ENCODE measurements at regions not wholly inside any gene's neighbourhood (a gene's known extent, or its start where the extent isn't known, plus 50 kb on each side); places are given as distances from the start of the nearest gene placed in this dataset.
"Not testable (repeated sequence)": the region's sequence is repeated elsewhere in the genome, so short reads cannot be mapped to it uniquely, and the experiment has no call there.

DNA sequence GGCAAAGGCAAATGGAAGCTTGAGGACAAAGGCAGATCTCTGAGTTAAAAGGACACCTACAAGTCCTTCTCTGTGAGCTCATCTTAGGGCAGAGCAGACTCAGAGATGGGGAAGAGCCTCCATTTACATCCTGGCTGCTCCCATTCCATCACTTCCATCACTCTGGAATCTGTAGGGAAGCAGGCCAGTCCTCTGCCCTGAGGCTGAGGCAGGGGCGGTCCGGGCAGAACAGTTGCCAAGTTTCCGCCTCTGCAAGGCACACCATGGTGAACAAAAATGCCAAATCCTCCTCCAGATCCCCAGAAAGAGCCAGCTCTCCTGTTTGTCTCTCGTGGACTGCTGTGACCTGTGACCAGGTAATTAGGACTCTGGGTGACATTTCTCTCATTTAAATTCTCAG lies 209.6 kb upstream of the SSTR4 start:
- in situ Hi-C loops (cut with HindIII; ENCODE audit: low pct_ligation_motif_present, low pct_unique_long_range_greater_than_20kb, low sequenced_read_pairs): no loop called here
- DNase-seq: no peak

DNA sequence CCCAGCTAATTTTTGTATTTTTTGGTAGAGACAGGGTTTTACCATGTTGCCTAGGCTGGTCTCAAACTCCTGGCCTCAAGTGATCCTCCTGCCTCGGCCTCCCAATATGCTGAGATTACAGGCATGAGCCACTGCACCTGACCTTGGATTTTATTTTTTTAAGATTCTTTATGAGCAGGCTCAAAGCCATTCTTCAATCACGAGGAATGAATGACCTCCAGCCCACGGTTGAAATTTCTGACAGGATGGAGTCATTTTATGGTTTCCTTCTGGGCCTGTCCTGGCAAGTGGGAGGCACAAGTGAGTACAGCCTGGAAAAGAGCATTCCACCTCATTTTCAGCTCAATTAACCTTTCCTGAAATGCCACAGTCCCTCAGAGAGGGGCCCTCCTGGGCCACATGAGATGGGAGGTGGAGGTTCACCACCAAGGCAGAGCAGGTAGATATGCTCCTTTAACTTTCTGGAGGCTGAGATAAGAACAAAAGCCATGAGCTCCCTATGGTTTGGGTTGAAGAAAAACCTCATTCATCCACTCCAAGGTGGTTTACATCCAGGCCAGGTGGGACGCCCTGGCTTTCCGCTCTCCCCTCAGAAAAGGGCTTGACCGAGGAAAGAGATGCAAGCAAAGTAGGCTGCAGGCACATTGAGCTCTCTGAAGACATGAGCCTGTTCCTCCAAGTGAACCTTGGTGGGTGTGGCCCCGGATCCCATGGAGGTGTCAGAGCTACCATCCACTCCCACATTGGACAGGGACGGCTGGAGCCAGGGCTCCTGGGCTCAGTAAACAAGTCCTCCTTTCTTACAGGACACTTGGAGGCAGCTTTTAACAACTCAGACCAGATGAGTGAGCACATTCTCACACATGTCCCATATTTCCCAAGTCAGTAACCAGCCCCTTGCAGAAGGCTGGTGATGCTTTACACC lies 208.5 kb upstream of the SSTR4 start:
- DNase-seq: no peak
- in situ Hi-C loops (cut with HindIII; ENCODE audit: low pct_ligation_motif_present, low pct_unique_long_range_greater_than_20kb, low sequenced_read_pairs): no loop called here

GRCh38 chr20:22827916-22828315 lies 207.2 kb upstream of the SSTR4 start:
- in situ Hi-C loops (cut with HindIII; ENCODE audit: low pct_ligation_motif_present, low pct_unique_long_range_greater_than_20kb, low sequenced_read_pairs): no loop called here
- DNase-seq: no peak

DNA sequence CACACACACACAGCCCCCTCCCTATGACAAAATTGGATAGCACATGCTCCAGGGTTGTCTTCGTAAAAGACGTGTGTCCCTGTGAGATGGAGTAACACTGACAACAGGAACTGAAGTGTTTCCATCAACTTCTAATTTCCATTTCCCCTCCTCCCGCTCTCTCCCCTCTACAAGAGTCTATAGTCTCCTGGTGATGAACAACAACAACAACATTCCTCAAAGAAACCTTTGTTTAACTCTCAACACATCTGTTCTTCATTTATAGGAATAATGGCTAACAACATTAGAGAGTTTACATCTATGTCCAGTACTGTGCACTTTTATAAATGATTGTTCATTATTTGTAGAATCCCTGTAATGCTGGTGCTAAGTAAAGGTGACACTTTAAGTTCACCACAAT lies 205.8 kb upstream of the SSTR4 start:
- no peak for DNase-seq
- in situ Hi-C loops (cut with HindIII; ENCODE audit: low pct_ligation_motif_present, low pct_unique_long_range_greater_than_20kb, low sequenced_read_pairs): no loop called here

DNA sequence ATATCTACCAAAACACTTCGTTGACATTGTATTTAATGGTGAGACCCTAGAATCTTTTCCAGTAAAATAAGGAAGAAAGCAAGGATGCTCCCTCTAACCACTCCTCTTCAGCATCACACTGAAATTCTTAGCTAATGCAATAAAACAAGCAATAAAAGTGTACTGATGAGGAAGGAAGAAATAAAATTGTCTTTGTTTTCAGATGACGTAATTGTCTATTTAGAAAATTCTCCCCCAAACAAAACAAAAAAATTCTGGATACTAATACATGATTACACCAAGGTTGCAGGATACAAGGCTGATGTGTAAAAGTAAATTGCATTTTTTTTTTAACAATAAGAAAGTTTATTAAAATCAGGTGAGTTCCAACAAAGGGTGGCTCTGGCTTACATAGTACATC lies 205.0 kb upstream of the SSTR4 start:
- in situ Hi-C loops (cut with HindIII; ENCODE audit: low pct_ligation_motif_present, low pct_unique_long_range_greater_than_20kb, low sequenced_read_pairs): no loop called here
- DNase-seq: no peak

DNA sequence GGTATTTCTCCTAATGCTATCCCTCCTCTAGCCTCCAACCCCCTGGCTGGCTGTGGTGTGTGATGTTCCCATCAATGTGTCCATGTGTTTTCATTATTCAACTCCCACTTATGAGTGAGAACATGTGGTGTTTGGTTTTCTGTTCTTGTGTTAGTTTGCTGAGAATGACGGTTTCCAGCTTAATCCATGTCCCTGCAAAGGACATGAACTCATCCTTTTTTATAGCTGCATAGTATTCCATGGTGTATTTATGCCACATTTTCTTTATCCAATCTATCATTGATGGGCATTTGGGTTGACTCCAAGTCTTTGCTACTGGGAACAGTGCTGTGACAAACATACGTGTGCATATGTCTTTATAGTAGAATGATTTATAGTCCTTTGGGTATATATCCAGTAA lies 204.4 kb upstream of the SSTR4 start:
- DNase-seq; in situ Hi-C loops (cut with HindIII; ENCODE audit: low pct_ligation_motif_present, low pct_unique_long_range_greater_than_20kb, low sequenced_read_pairs): not testable (repeated sequence)

DNA sequence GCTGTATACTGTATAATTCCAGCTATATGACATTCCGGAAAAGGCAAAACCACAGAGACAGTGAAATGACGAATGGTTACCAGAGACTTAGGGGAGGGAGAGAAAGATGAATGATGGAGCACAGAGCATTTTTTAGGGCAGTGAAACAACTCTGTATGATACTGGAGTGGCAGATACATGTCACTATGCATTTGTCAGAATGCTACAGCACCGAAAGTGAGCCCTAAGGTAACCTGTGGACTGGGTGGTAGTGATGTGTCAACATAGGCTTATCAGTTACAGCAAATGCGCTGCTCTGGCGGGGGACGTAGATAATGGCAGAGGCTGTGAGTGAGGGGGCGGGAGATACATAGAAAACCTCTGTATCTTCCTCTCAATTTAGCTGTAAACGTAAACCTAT lies 201.3 kb upstream of the SSTR4 start:
- in situ Hi-C loops (cut with HindIII; ENCODE audit: low pct_ligation_motif_present, low pct_unique_long_range_greater_than_20kb, low sequenced_read_pairs): no loop called here

GRCh38 chr20:22834651-22835256 lies 200.4 kb upstream of the SSTR4 start:
- in situ Hi-C loops (cut with HindIII; ENCODE audit: low pct_ligation_motif_present, low pct_unique_long_range_greater_than_20kb, low sequenced_read_pairs): no loop called here
- DNase-seq: no peak

More for the DNA sequence above, 201.3 kb upstream of the SSTR4 start:
- DNase-seq: no peak

DNA sequence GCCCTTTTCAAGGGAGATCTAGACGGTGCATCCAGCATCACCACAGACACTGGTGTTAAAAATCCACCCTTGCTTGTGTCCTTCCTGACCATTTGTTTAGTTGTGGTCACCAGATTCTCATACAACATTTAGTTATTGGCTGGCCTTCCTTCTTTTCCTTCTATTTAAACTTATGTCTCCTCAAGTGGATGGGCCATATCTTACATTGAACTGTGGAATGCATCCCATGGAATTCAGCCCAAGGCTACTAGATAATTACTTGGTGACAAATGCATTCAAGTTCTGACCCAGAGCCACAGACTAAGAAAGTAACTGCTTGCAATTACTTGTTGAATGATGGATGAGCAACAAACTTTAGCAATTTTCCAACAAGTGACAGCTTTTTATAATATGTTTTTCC lies 198.9 kb upstream of the SSTR4 start:
- no peak for DNase-seq
- in situ Hi-C loops (cut with HindIII; ENCODE audit: low pct_ligation_motif_present, low pct_unique_long_range_greater_than_20kb, low sequenced_read_pairs): no loop called here

DNA sequence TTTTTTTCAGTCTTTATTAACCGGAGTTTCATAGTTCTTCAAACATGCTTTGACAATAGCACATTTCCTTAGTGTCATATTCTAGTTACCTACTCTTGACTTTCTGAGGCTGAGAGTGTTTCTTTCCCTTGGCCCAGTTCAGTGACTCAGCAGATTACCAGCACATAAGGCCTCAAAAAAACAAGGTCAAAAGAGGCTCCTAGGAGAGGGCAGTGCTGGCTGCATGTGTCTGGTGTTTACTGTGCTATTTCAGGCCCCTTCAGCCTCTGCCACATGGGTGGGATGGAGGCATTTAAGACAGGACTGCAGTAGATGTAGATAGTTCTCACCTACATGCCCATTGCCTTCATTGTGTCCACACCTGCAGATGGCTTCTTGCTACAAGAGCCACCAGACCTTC lies 198.2 kb upstream of the SSTR4 start:
- DNase-seq: no peak
- in situ Hi-C loops (cut with HindIII; ENCODE audit: low pct_ligation_motif_present, low pct_unique_long_range_greater_than_20kb, low sequenced_read_pairs): no loop called here

- DNase-seq: no peak
- in situ Hi-C loops (cut with HindIII; ENCODE audit: low pct_ligation_motif_present, low pct_unique_long_range_greater_than_20kb, low sequenced_read_pairs): no loop called here
These were observed 197.1 kb upstream of the SSTR4 start for GRCh38 chr20:22838001-22838400.

DNA sequence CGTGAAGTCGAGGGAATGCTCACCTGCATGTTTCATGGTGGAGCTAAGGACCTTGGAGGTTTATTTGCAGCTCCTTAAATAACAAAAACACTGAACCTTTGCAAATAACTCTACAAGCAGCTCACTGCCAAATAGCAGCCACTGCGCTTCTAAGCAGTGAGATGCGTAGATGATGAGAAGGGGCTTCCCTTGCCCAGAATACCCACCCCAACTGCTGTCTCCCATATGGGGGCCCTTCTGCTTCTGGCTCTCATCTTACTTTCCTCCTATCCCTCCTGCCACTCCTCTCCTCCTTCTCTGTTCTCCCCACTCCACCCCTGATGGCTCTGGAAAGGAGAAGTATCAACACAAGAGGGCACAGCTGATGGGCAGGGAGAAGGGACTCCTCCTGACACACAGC lies 193.3 kb upstream of the SSTR4 start:
- DNase-seq: no peak
- in situ Hi-C loops (cut with HindIII; ENCODE audit: low pct_ligation_motif_present, low pct_unique_long_range_greater_than_20kb, low sequenced_read_pairs): no loop called here

DNA sequence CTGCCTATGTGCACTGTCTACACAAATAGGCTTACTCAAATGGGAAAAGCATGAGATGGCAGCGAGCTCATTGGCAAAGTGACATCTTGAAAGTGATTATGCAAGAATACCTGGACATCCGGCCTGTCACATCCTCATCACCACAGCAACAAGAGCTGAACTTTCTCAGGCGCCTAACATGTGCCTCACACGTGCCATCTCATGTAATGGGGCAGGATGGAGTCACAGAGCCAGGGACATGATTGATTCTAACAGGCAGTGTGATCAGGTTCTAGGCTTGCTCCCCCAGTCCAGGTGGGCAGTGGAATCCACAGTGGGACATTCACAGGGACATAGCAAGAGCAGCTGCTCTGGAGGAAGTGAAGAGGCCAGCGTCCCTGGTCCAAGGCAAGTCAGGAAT lies 192.3 kb upstream of the SSTR4 start:
- in situ Hi-C loops (cut with HindIII; ENCODE audit: low pct_ligation_motif_present, low pct_unique_long_range_greater_than_20kb, low sequenced_read_pairs): no loop called here
- no peak for DNase-seq

- in situ Hi-C loops (cut with HindIII; ENCODE audit: low pct_ligation_motif_present, low pct_unique_long_range_greater_than_20kb, low sequenced_read_pairs): no loop called here
- no peak for DNase-seq
These were observed 190.2 kb upstream of the SSTR4 start for GRCh38 chr20:22844959-22845358.

DNA sequence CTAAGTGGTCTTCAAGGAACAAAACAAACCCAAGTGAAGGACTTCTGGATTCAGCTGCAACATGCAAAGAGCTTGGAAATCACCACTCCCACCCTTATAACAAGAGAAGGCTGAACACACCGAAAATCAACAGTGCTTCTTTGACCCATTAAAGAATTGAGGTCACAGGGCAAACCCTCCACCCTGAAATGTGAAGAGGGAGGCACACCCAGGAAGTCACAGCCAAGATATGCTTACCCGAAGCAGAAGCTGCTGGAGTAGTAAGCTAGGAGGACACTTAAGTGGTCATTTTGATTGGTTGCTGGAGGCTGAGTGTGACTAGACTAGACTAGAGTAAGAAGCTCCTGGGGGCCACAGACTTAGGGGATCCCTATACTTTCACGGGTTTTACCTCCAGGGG lies 188.2 kb upstream of the SSTR4 start:
- in situ Hi-C loops (cut with HindIII; ENCODE audit: low pct_ligation_motif_present, low pct_unique_long_range_greater_than_20kb, low sequenced_read_pairs): no loop called here
- no peak for DNase-seq

- DNase-seq: no peak
- in situ Hi-C loops (cut with HindIII; ENCODE audit: low pct_ligation_motif_present, low pct_unique_long_range_greater_than_20kb, low sequenced_read_pairs): no loop called here
These were observed 186.7 kb upstream of the SSTR4 start for GRCh38 chr20:22848364-22848763.

GRCh38 chr20:22851679-22852346 lies 183.3 kb upstream of the SSTR4 start:
- in situ Hi-C loops (cut with HindIII; ENCODE audit: low pct_ligation_motif_present, low pct_unique_long_range_greater_than_20kb, low sequenced_read_pairs): not testable (repeated sequence)
- DNase-seq: peak; percentile 21

DNA sequence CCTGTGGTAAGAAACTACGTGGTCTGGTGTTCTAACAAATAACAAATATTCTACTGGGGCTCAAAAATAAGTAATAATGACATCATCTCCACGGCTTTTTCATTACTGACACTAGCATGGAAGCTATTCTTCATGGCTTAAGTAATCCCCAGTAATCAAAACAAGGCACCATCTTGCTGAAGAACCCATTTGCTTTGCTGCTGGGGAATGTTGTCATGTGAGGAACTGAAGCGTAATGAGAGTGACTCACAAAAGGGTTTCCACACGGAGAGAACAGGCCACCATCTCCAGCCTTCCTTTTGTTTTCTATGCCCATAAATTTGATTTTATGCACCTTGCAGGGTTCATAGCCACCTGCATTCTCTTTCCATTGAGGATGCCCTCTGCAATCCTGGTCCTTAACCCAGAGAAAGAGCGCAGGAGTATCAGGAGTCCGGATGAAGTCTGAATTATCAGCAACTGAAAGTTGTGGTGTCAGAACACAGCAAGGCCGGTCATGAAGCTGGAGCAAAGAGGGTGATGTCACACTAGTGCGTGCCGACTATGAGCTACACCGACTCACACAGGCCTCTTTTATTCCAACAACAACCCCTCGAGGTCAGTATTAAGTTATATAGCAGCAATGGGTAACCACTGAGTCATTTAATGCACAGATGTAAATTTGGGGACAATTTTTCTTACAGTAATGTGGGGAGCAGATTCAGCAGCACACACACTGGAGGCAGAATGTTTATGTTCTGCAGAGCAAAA lies 173.7 kb upstream of the SSTR4 start:
- in situ Hi-C loops (cut with HindIII; ENCODE audit: low pct_ligation_motif_present, low pct_unique_long_range_greater_than_20kb, low sequenced_read_pairs): no loop called here
- DNase-seq: no peak

DNA sequence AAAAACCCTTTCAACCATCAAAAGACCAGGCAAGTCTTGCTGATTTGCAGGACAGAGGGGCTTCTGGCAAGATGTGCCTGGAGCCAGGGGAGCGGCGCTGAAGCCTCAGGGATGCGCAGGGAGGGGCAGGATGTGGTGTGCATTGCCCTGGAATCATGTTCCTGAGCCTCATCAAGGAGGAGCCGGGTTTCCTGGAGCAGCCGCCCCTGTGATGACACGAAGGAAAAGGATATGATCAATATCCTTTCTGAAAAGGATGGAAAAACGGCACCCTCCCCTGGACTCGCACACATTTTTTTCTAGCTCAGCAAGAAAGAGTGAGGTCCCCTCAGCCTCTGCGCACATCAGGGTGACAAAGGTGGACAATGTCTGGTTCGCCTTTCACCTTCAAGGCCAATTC lies 173.1 kb upstream of the SSTR4 start:
- DNase-seq: no peak
- in situ Hi-C loops (cut with HindIII; ENCODE audit: low pct_ligation_motif_present, low pct_unique_long_range_greater_than_20kb, low sequenced_read_pairs): no loop called here
